OCI-LY7 (cell line): ENCODE measurements at regions not wholly inside any gene's neighbourhood (a gene's known extent, or its start where the extent isn't known, plus 50 kb on each side); places are given as distances from the start of the nearest gene placed in this dataset.

Experiments used
- CTCF ChIP-seq: fragments of 200-600 bp; sonication (generic); conservative IDR thresholded peaks from 2 replicates; pipeline ENCODE4 v1.5.1; 2014; ENCODE audit warnings: mild to moderate bottlenecking, antibody characterized with exemption, low read length, moderate library complexity, mixed read lengths
- EZH2phosphoT487 ChIP-seq: fragments of 200-600 bp; sonication (generic); IDR thresholded peaks from 2 replicates; pipeline ENCODE4 v1.6.1; 2018; ENCODE audit warnings: low read depth, borderline replicate concordance, mild to moderate bottlenecking, mixed run types, antibody characterized with exemption, low read length, moderate library complexity, mixed read lengths

GRCh38 chr10:128277267-128277840 lies 151.1 kb upstream of the MKI67 start:
- TF ChIP-seq CTCF (no peak), EZH2phosphoT487 (no peak)
